IMR-90 (cell line): ENCODE measurements at regions not wholly inside any gene's neighbourhood (a gene's known extent, or its start where the extent isn't known, plus 50 kb on each side); places are given as distances from the start of the nearest gene placed in this dataset.
"Not testable (repeated sequence)": the region's sequence is repeated elsewhere in the genome, so short reads cannot be mapped to it uniquely, and the experiment has no call there.

Source experiments
- ATAC-seq: fragments of 200-7000 bp; cut with Tn5 transposase; 2 replicates; pipeline ENCODE4 v1.9.1; 2020; ENCODE audit warnings: low read depth, mild to moderate bottlenecking, moderate library complexity
- BruUV-seq: library from RNA; stranded (reverse); fragments of 400-500 nt; replicated peaks from 2 replicates; lab custom pipeline; 2021; lab: Mats Ljungman, UMichigan
- CTCF ChIA-PET: fragments of 300-600 bp; formaldehyde crosslinking; extraction: SDS; loops from one replicate; lab custom pipeline; 2021; ENCODE audit warnings: antibody characterized with exemption; lab: Yijun Ruan, JAX
- POLR2A ChIA-PET: fragments of 300-600 bp; sonication (Branson Sonifier 250); formaldehyde crosslinking; loops from one replicate; lab custom pipeline; 2022; ENCODE audit warnings: antibody characterized with exemption; ENCODE audit not compliant: unreplicated experiment; lab: Charles Lee
- DNase-seq: peaks from one replicate; pipeline ENCODE4 v3.0.0; 2013
- H2AFZ ChIP-seq: replicated peaks from 2 replicates; pipeline ENCODE3; 2013; ENCODE audit warnings: low read length, mild to moderate bottlenecking; ENCODE audit not compliant: poor library complexity
- H2AK5ac ChIP-seq: 2 replicates; pipeline ENCODE4 v1.6.1; 2013; ENCODE audit warnings: low read depth, low read length, inconsistent platforms
- H2AK9ac ChIP-seq: replicated peaks from 2 replicates; pipeline ENCODE3; 2013; ENCODE audit warnings: mild to moderate bottlenecking, low read depth, low read length, moderate library complexity; ENCODE audit not compliant: poor library complexity
- H2BK120ac ChIP-seq: 2 replicates; pipeline ENCODE4 v1.6.1; 2013; ENCODE audit warnings: low read depth, low read length, inconsistent platforms
- H2BK15ac ChIP-seq: 3 replicates; pipeline ENCODE4 v1.6.1; 2013; ENCODE audit warnings: low read depth, low read length, inconsistent platforms
- H2BK20ac ChIP-seq: 2 replicates; pipeline ENCODE4 v1.6.1; 2013; ENCODE audit warnings: low read depth, mild to moderate bottlenecking, inconsistent platforms, low read length, moderate library complexity
- H2BK5ac ChIP-seq: 2 replicates; pipeline ENCODE4 v1.6.1; 2013; ENCODE audit warnings: mild to moderate bottlenecking, low read depth, low read length, inconsistent platforms; ENCODE audit not compliant: poor library complexity, severe bottlenecking
- H3K14ac ChIP-seq: replicated peaks from 2 replicates; pipeline ENCODE4 v1.6.1; 2013; ENCODE audit warnings: low read depth, low read length, inconsistent platforms
- H3K18ac ChIP-seq: 2 replicates; pipeline ENCODE4 v1.6.1; 2013; ENCODE audit warnings: low read depth, low read length, control low read depth
- H3K23ac ChIP-seq: 2 replicates; pipeline ENCODE4 v1.6.1; 2013; ENCODE audit warnings: low read depth, low read length, inconsistent platforms
- H3K27ac ChIP-seq: 2 replicates; pipeline ENCODE4 v1.5.1; 2013; ENCODE audit warnings: mild to moderate bottlenecking, control low read depth, low read length; ENCODE audit not compliant: insufficient read depth
- H3K27me3 ChIP-seq: 2 replicates; pipeline ENCODE4 v1.6.1; 2013; ENCODE audit warnings: low read length; ENCODE audit not compliant: control insufficient read depth, insufficient read depth
- H3K36me3 ChIP-seq: 2 replicates; pipeline ENCODE4 v1.6.1; 2013; ENCODE audit warnings: low read length, mixed read lengths; ENCODE audit not compliant: control insufficient read depth, insufficient read depth
- H3K4ac ChIP-seq: 2 replicates; pipeline ENCODE4 v1.6.1; 2013; ENCODE audit warnings: low read depth, low read length, inconsistent platforms
- H3K4me1 ChIP-seq: 2 replicates; pipeline ENCODE4 v1.6.1; 2013; ENCODE audit warnings: low read length, mixed read lengths; ENCODE audit not compliant: control insufficient read depth, insufficient read depth
- H3K4me2 ChIP-seq: 2 replicates; pipeline ENCODE4 v1.6.1; 2013; ENCODE audit warnings: low read depth, mild to moderate bottlenecking, control low read depth, low read length, moderate library complexity
- H3K4me3 ChIP-seq: 2 replicates; pipeline ENCODE4 v1.5.1; 2013; ENCODE audit warnings: low read depth, mild to moderate bottlenecking, control low read depth, low read length, moderate library complexity; ENCODE audit not compliant: insufficient read depth
- H3K56ac ChIP-seq: 2 replicates; pipeline ENCODE4 v1.6.1; 2013; ENCODE audit warnings: low read length, inconsistent platforms; ENCODE audit not compliant: insufficient read depth; ENCODE audit errors: extremely low read depth
- H3K79me1 ChIP-seq, 2 experiments: 2 replicates each; pipeline ENCODE4 v1.6.1; 2013; ENCODE audit warnings: low read length in 2 of 2, inconsistent platforms in 1 of 2, low read depth in 1 of 2
- H3K9ac ChIP-seq: 2 replicates; pipeline ENCODE4 v1.6.1; 2013; ENCODE audit warnings: low read depth, low read length, control low read depth
- H3K9me1 ChIP-seq: 2 replicates; pipeline ENCODE4 v1.6.1; 2013; ENCODE audit warnings: low read length, inconsistent platforms; ENCODE audit not compliant: insufficient read depth
- H3K9me3 ChIP-seq: 2 replicates; pipeline ENCODE4 v1.6.1; 2013; ENCODE audit warnings: low read length; ENCODE audit not compliant: control insufficient read depth, insufficient read depth
- H4K20me1 ChIP-seq: 2 replicates; pipeline ENCODE4 v1.6.1; 2013; ENCODE audit warnings: low read length, inconsistent platforms; ENCODE audit not compliant: insufficient read depth
- H4K5ac ChIP-seq: 2 replicates; pipeline ENCODE4 v1.6.1; 2013; ENCODE audit warnings: mild to moderate bottlenecking, low read depth, low read length, control low read depth
- H4K8ac ChIP-seq, 2 experiments: 2 replicates each; pipeline ENCODE4 v1.6.1; 2013; ENCODE audit warnings: low read depth in 2 of 2, low read length in 2 of 2, control low read depth in 1 of 2, inconsistent platforms in 1 of 2
- H4K91ac ChIP-seq: 2 replicates; pipeline ENCODE4 v1.6.1; 2013; ENCODE audit warnings: low read depth, low read length, inconsistent platforms; ENCODE audit not compliant: insufficient read depth
- WGBS, 2 experiments: methylation state at CpG; one replicate each; pipeline versions ENCODE4 v1.1.5 to v1.1.7; 2013; ENCODE audit warnings: missing lambda C conversion rate in 2 of 2; ENCODE audit not compliant: insufficient read length in 1 of 2; ENCODE audit errors: extremely low coverage in 2 of 2; 5-methylcytosine and 5-hydroxymethylcytosine counted together
- dilution Hi-C: fragments of 300-500 bp; cut with HindIII; formaldehyde crosslinking; loops from one replicate; pipeline ENCODE4 v1.14.3; 2018; ENCODE audit warnings: low sequenced_read_pairs; ENCODE audit not compliant: unreplicated experiment
- in situ Hi-C: fragments of 300-500 bp; cut with MboI; formaldehyde crosslinking; loops from 3 replicates; pipeline ENCODE4 v1.14.3; 2019; ENCODE audit warnings: low sequenced_read_pairs, inconsistent platforms, mixed read lengths
- intact Hi-C: fragments of 100-400 bp; cut with micrococcal nuclease; formaldehyde crosslinking; loops from 2 replicates; pipeline ENCODE4 v1.10.0; 2022

GRCh38 chr5:53305316-53305715 is 175.1 kb upstream of the FST start:
- DNase-seq, H3K4me2 ChIP-seq, H2AK5ac ChIP-seq, H2BK5ac ChIP-seq, H3K27ac ChIP-seq, H4K20me1 ChIP-seq, H3K27me3 ChIP-seq, H3K4ac ChIP-seq, H4K91ac ChIP-seq, POLR2A ChIA-PET, BruUV-seq, H4K8ac ChIP-seq, ATAC-seq, H2AK9ac ChIP-seq, H3K23ac ChIP-seq, H3K18ac ChIP-seq, CTCF ChIA-PET, H3K4me3 ChIP-seq, H4K5ac ChIP-seq, H3K14ac ChIP-seq, intact Hi-C loops, H3K9me3 ChIP-seq, H3K9ac ChIP-seq, dilution Hi-C loops, H2BK15ac ChIP-seq, H2BK120ac ChIP-seq, H2BK20ac ChIP-seq, in situ Hi-C loops, H3K9me1 ChIP-seq, H3K4me1 ChIP-seq, H2AFZ ChIP-seq, H3K56ac ChIP-seq, H3K36me3 ChIP-seq, H3K79me1 ChIP-seq: not testable (repeated sequence)
- WGBS, 2 experiments: no CpG with 5 or more reads among the region's 1 CpG
